H1 (cell line): ENCODE measurements at regions not wholly inside any gene's neighbourhood (a gene's known extent, or its start where the extent isn't known, plus 50 kb on each side); places are given as distances from the start of the nearest gene placed in this dataset.

Experiments used
- CTCF ChIA-PET: fragments of 300-600 bp; sonication (Branson Sonifier 250); formaldehyde crosslinking; loops from one replicate; lab custom pipeline; 2021; ENCODE audit not compliant: partially characterized antibody; lab: Charles Lee
- POLR2A ChIA-PET: fragments of 300-600 bp; sonication (Branson Sonifier 250); formaldehyde crosslinking; loops from one replicate; lab custom pipeline; 2021; ENCODE audit warnings: inconsistent platforms; ENCODE audit not compliant: partially characterized antibody; lab: Charles Lee
- DNase-seq, 2 experiments: peaks; one replicate each; pipeline versions ENCODE4 v3.0.0 to v3.0.0-alpha.2; 2010 to 2022; ENCODE audit warnings: low spot score in 2 of 2, low read depth in 1 of 2, mixed read lengths in 1 of 2
- FAIRE-seq: peaks from 2 replicates; lab custom pipeline; 2011; peaks lifted over from hg19 to GRCh38; lab: Jason Lieb, UNC
- H2AFZ ChIP-seq: 2 replicates; pipeline ENCODE4 v1.8.1; 2012; ENCODE audit warnings: low read length, inconsistent platforms
- H2AK5ac ChIP-seq: 2 replicates; pipeline ENCODE4 v1.6.1; 2013; ENCODE audit warnings: low read depth, low read length
- H2BK120ac ChIP-seq: replicated peaks from 2 replicates; pipeline ENCODE3; 2013; ENCODE audit warnings: low read depth, low read length, inconsistent platforms
- H2BK12ac ChIP-seq: 2 replicates; pipeline ENCODE4 v1.6.1; 2013; ENCODE audit warnings: low read depth, low read length
- H2BK15ac ChIP-seq: 2 replicates; pipeline ENCODE4 v1.6.1; 2013; ENCODE audit warnings: low read length
- H2BK20ac ChIP-seq: 2 replicates; pipeline ENCODE4 v1.6.1; 2013; ENCODE audit warnings: low read length
- H2BK5ac ChIP-seq: 2 replicates; pipeline ENCODE4 v1.6.1; 2013; ENCODE audit warnings: low read depth, low read length
- H3K14ac ChIP-seq: 2 replicates; pipeline ENCODE4 v1.6.1; 2013; ENCODE audit warnings: inconsistent platforms; ENCODE audit not compliant: insufficient read length
- H3K18ac ChIP-seq: 2 replicates; pipeline ENCODE4 v1.6.1; 2013; ENCODE audit warnings: low read length; ENCODE audit errors: extremely low read depth
- H3K23ac ChIP-seq: 2 replicates; pipeline ENCODE4 v1.6.1; 2013; ENCODE audit warnings: inconsistent platforms; ENCODE audit not compliant: insufficient read length
- H3K23me2 ChIP-seq: 2 replicates; pipeline ENCODE4 v1.6.1; 2013; ENCODE audit warnings: low read depth, low read length
- H3K27ac ChIP-seq: 2 replicates; pipeline ENCODE4 v1.6.1; 2011; ENCODE audit warnings: low read depth, low read length, inconsistent platforms
- H3K27me3 ChIP-seq, 4 experiments: replicated peaks in 1 of 4; 1 replicate in 1 of 4; 2 replicates in 3 of 4; pipeline versions ENCODE4 v1.6.1 to v1.8.1; 2011 to 2013; ENCODE audit warnings: low read length in 3 of 4, mild to moderate bottlenecking in 3 of 4, inconsistent platforms in 2 of 4, mixed read lengths in 2 of 4, moderate library complexity in 1 of 4; ENCODE audit not compliant: control insufficient read depth in 3 of 4, insufficient read depth in 3 of 4; ENCODE audit errors: extremely low read depth in 1 of 4
- H3K36me3 ChIP-seq, 4 experiments: 2 replicates each; pipeline versions ENCODE4 v1.6.1 to v1.8.1; 2011 to 2013; ENCODE audit warnings: mild to moderate bottlenecking in 4 of 4, low read length in 3 of 4, moderate library complexity in 2 of 4, control low read depth in 1 of 4, inconsistent platforms in 1 of 4; ENCODE audit not compliant: insufficient read depth in 4 of 4, control insufficient read depth in 2 of 4
- H3K4ac ChIP-seq: replicated peaks from 2 replicates; pipeline ENCODE3; 2013; ENCODE audit warnings: low read length, low read depth, mixed read lengths, inconsistent platforms; ENCODE audit not compliant: insufficient read length
- H3K4me1 ChIP-seq, 4 experiments: replicated peaks in 1 of 4; 1 replicate in 1 of 4; 2 replicates in 3 of 4; pipeline versions ENCODE4 v1.6.1 to v1.8.1; 2011 to 2013; ENCODE audit warnings: low read length in 3 of 4, inconsistent platforms in 2 of 4, mixed read lengths in 1 of 4; ENCODE audit not compliant: insufficient read depth in 4 of 4, control insufficient read depth in 3 of 4
- H3K4me2 ChIP-seq, 2 experiments: 2 replicates each; pipeline versions ENCODE4 v1.6.1 to v1.8.1; 2011 to 2013; ENCODE audit warnings: low read depth in 2 of 2, low read length in 2 of 2, control low read depth in 1 of 2, inconsistent platforms in 1 of 2, mild to moderate bottlenecking in 1 of 2; ENCODE audit not compliant: insufficient read depth in 1 of 2
- H3K4me3 ChIP-seq, 4 experiments: fragments of 200-600, 300-600 bp in 1 of 4; sonication (generic), shearing (Covaris generic), sonication (Bioruptor Twin) in 1 of 4; 2 replicates each; pipeline versions ENCODE4 v1.5.1 to v1.8.1; 2011 to 2016; ENCODE audit warnings: low read length in 4 of 4, low read depth in 3 of 4, control low read depth in 2 of 4, inconsistent platforms in 2 of 4, mild to moderate bottlenecking in 2 of 4, mixed read lengths in 1 of 4, moderate library complexity in 1 of 4; ENCODE audit not compliant: insufficient read depth in 2 of 4; ENCODE audit errors: extremely low read depth in 1 of 4
- H3K56ac ChIP-seq: replicated peaks from 2 replicates; pipeline ENCODE3; 2013; ENCODE audit warnings: low read depth, mild to moderate bottlenecking, mixed read lengths, low read length, inconsistent platforms; ENCODE audit not compliant: insufficient read length
- H3K79me1 ChIP-seq: 2 replicates; pipeline ENCODE4 v1.6.1; 2013; ENCODE audit warnings: low read depth, low read length, control low read depth
- H3K79me2 ChIP-seq, 2 experiments: 2 replicates each; pipeline versions ENCODE4 v1.6.1 to v1.8.1; 2012 to 2013; ENCODE audit warnings: low read length in 2 of 2, mild to moderate bottlenecking in 2 of 2, inconsistent platforms in 1 of 2; ENCODE audit not compliant: insufficient read depth in 2 of 2, control insufficient read depth in 1 of 2
- H3K9ac ChIP-seq, 4 experiments: replicated peaks in 1 of 4; 1 replicate in 1 of 4; 2 replicates in 3 of 4; pipeline versions ENCODE4 v1.6.1 to v1.8.1; 2011 to 2013; ENCODE audit warnings: low read depth in 3 of 4, low read length in 3 of 4, control low read depth in 2 of 4, mild to moderate bottlenecking in 2 of 4, moderate library complexity in 2 of 4, inconsistent platforms in 1 of 4; ENCODE audit errors: extremely low read depth in 1 of 4
- H3K9me3 ChIP-seq, 2 experiments: 2 replicates each; pipeline versions ENCODE4 v1.6.1 to v1.8.1; 2012 to 2013; ENCODE audit warnings: mild to moderate bottlenecking in 2 of 2, moderate library complexity in 2 of 2, control low read depth in 1 of 2, inconsistent platforms in 1 of 2, low read depth in 1 of 2, low read length in 1 of 2, mixed read lengths in 1 of 2; ENCODE audit not compliant: insufficient read depth in 2 of 2
- H4K20me1 ChIP-seq, 2 experiments: replicated peaks in 1 of 2; 2 replicates each; pipeline versions ENCODE3 to v1.8.1; 2011 to 2013; ENCODE audit warnings: inconsistent platforms in 2 of 2, low read length in 2 of 2, mild to moderate bottlenecking in 1 of 2; ENCODE audit not compliant: insufficient read depth in 2 of 2, control insufficient read depth in 1 of 2
- H4K5ac ChIP-seq: 2 replicates; pipeline ENCODE4 v1.6.1; 2013; ENCODE audit warnings: low read length, low read depth, mixed read lengths, inconsistent platforms; ENCODE audit not compliant: insufficient read length
- H4K8ac ChIP-seq: 2 replicates; pipeline ENCODE4 v1.8.0; 2013; ENCODE audit warnings: mild to moderate bottlenecking, moderate library complexity, low read length, inconsistent platforms; ENCODE audit not compliant: insufficient read depth; ENCODE audit errors: extremely low read depth
- H4K91ac ChIP-seq: replicated peaks from 2 replicates; pipeline ENCODE3; 2013; ENCODE audit warnings: low read length, mixed read lengths, inconsistent platforms; ENCODE audit not compliant: insufficient read length
- BRCA1 ChIP-seq: IDR thresholded peaks from 2 replicates; pipeline ENCODE4 v1.6.1; 2012; ENCODE audit warnings: low read depth, low read length, improper control_type of control experiment
- HDAC6 ChIP-seq: IDR thresholded peaks from one replicate; pipeline ENCODE4 v1.7.1; 2012; ENCODE audit warnings: low read depth, mild to moderate bottlenecking, inconsistent platforms, low read length, moderate library complexity
- KDM5A ChIP-seq: fragments of 200-600 bp; IDR thresholded peaks from 2 replicates; pipeline ENCODE4 v1.7.1; 2012; ENCODE audit warnings: mild to moderate bottlenecking, low read length, inconsistent platforms, mixed read lengths
- NANOG ChIP-seq: IDR thresholded peaks from 2 replicates; pipeline ENCODE4 v1.6.1; 2011; ENCODE audit warnings: low read length, low read depth, mild to moderate bottlenecking, inconsistent platforms; ENCODE audit not compliant: insufficient read depth, poor library complexity, severe bottlenecking
- SIN3A ChIP-seq, 2 experiments: IDR thresholded peaks in 1 of 2; conservative IDR thresholded peaks in 1 of 2; 2 replicates each; pipeline ENCODE4 v1.6.1; 2011 to 2012; ENCODE audit warnings: low read length in 2 of 2, improper control_type of control experiment in 1 of 2, low read depth in 1 of 2, mild to moderate bottlenecking in 1 of 2
- TCF12 ChIP-seq: IDR thresholded peaks from 2 replicates; pipeline ENCODE4 v1.6.1; 2011; ENCODE audit warnings: low read depth, mild to moderate bottlenecking, low read length
- WGBS, 2 experiments: shearing (Covaris generic) in 1 of 2; methylation state at CpG; one replicate each; pipeline versions ENCODE4 v1.1.6 to v1.1.7; 2013 to 2015; ENCODE audit warnings: low lambda C conversion rate in 2 of 2, mixed read lengths in 2 of 2, inconsistent platforms in 1 of 2, low coverage in 1 of 2, missing lambda C conversion rate in 1 of 2; ENCODE audit not compliant: insufficient replicate concordance in 2 of 2, insufficient coverage in 1 of 2, insufficient read length in 1 of 2; ENCODE audit errors: extremely low coverage in 1 of 2, missing lambda C conversion rate in 1 of 2; 5-methylcytosine and 5-hydroxymethylcytosine counted together
- TF ChIP-seq, protein P1 (sequence below): IDR thresholded peaks from 2 replicates; pipeline ENCODE4 v1.6.1; 2012; ENCODE audit warnings: low read length, inconsistent platforms

DNA sequence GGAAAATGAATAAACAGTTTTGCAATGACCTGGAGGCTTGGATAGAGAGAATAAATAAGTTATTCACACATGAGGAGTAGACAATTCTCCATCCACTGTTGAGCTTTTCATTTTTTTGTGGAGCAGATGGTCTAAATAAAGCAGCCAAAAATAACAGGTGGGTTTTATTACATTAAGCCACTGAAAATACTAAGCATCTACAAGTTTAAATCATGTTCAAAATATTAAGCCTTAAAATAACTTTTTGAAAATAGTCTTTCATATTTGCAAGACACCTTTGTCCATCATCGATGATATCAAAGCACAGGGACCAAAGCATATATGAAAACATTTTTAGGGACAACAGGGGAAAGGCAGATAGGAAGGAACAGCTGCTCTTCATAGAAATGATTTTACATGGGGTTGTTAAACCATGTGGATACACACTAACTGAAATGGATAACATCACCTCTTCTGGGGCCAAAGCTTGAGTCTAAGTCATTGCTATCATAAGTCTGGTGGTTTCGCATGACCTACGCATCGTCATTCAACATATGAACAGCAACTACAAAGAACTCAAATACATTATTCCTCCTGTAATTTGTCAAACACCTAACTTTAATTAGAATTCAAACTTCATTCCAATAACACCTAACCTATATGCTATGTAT is 197.6 kb upstream of the CHST9 start:
- TF ChIP-seq NANOG = no peak
- no peak for TF ChIP-seq BRCA1
- TF ChIP-seq SIN3A (conservative IDR thresholded peaks at IDR 0.05 in 1 of 2, IDR thresholded peaks at IDR 0.05 in 1 of 2; ENCODE audit: low read depth in 1 of 2, low read length in 2 of 2) = no peak
- no peak for TF ChIP-seq KDM5A
- TF ChIP-seq, protein P1, sequence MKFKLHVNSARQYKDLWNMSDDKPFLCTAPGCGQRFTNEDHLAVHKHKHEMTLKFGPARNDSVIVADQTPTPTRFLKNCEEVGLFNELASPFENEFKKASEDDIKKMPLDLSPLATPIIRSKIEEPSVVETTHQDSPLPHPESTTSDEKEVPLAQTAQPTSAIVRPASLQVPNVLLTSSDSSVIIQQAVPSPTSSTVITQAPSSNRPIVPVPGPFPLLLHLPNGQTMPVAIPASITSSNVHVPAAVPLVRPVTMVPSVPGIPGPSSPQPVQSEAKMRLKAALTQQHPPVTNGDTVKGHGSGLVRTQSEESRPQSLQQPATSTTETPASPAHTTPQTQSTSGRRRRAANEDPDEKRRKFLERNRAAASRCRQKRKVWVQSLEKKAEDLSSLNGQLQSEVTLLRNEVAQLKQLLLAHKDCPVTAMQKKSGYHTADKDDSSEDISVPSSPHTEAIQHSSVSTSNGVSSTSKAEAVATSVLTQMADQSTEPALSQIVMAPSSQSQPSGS = no peak
- no peak for TF ChIP-seq TCF12
- no peak for TF ChIP-seq HDAC6
- TF ChIP-seq, all 59 proteins: peak for 0

More for the DNA sequence above, 197.6 kb upstream of the CHST9 start:
- no peak overlapping the region for H3K14ac ChIP-seq
- H3K23ac ChIP-seq = no peak overlapping the region
- H3K4me2 ChIP-seq = no peak overlapping the region
- ChIA-PET POLR2A (no interaction called here), CTCF (interaction anchor here (0.5 to 0.9 kb wide), 2 partner anchors 17 to 199 kb away, joined by 3 read pairs; no protein-coding TSS in a partner anchor)
- H2BK120ac ChIP-seq = no peak overlapping the region
- H2BK5ac ChIP-seq = no peak overlapping the region
- no peaks in the 10 kb centered on the region for H3K4me1 ChIP-seq
- 97% methylated on average over 4 of the region's 4 CpGs; no CpG with 5 or more reads in 1 of the 2 experiments for WGBS, 2 experiments
- H3K18ac ChIP-seq = no peak overlapping the region
- no peaks in the 10 kb centered on the region for H3K9me3 ChIP-seq
- no peaks in the 10 kb centered on the region for H3K79me2 ChIP-seq
- no peak overlapping the region for H2AK5ac ChIP-seq
- no peak overlapping the region for H3K56ac ChIP-seq
- no peak overlapping the region for H2AFZ ChIP-seq
- H2BK20ac ChIP-seq = no peak overlapping the region
- H3K4ac ChIP-seq = no peak overlapping the region
- no peaks in the 10 kb centered on the region for H3K23me2 ChIP-seq
- no peak overlapping the region for H3K4me3 ChIP-seq
- H3K9ac ChIP-seq = no peak overlapping the region
- no peaks in the 10 kb centered on the region for H3K36me3 ChIP-seq
- DNase-seq (no peak), FAIRE-seq (no peak)
- no peak overlapping the region for H4K8ac ChIP-seq
- no peak overlapping the region for H2BK15ac ChIP-seq
- no peak overlapping the region for H3K27ac ChIP-seq
- H4K20me1 ChIP-seq = no peaks in the 10 kb centered on the region
- H4K5ac ChIP-seq = no peak overlapping the region
- H4K91ac ChIP-seq = no peak overlapping the region
- peaks cover 0 to 2% (median 0%) of the 10 kb centered on the region in 4 experiments; a peak in 1 of 7 replicates for H3K27me3 ChIP-seq
- no peaks in the 10 kb centered on the region for H3K79me1 ChIP-seq
- H2BK12ac ChIP-seq = no peak overlapping the region
